HG02763 (cell line): ENCODE measurements at regions not wholly inside any gene's neighbourhood (a gene's known extent, or its start where the extent isn't known, plus 50 kb on each side); places are given as distances from the start of the nearest gene placed in this dataset.
"Not testable (repeated sequence)": the region's sequence is repeated elsewhere in the genome, so short reads cannot be mapped to it uniquely, and the experiment has no call there.

Experiments
- ATAC-seq: cut with Tn5 transposase; IDR thresholded peaks from one replicate; pipeline ENCODE4 v1.9.1; 2021; ENCODE audit warnings: mild to moderate bottlenecking, moderate library complexity; ENCODE audit not compliant: unreplicated experiment

- no peak for ATAC-seq
Measured at GRCh38 chr2:150371044-150371818, 116.2 kb downstream of the RND3 start.

GRCh38 chr2:150370561-150370960 is 116.9 kb downstream of the RND3 start:
- no peak for ATAC-seq

- no peak for ATAC-seq
Measured at GRCh38 chr2:150369862-150370261, 117.6 kb downstream of the RND3 start.

GRCh38 chr2:150358468-150358807 is 129.0 kb downstream of the RND3 start:
- no peak for ATAC-seq

GRCh38 chr2:150357770-150358467 is 129.5 kb downstream of the RND3 start:
- ATAC-seq = peak; percentile 75

GRCh38 chr2:150355440-150355839 is 132.0 kb downstream of the RND3 start:
- no peak for ATAC-seq

GRCh38 chr2:150353376-150353775 is 134.1 kb downstream of the RND3 start:
- no peak for ATAC-seq

- no peak for ATAC-seq
Measured at GRCh38 chr2:150351922-150352321, 135.5 kb downstream of the RND3 start.

GRCh38 chr2:150350500-150350899 is 137.0 kb downstream of the RND3 start:
- no peak for ATAC-seq

- ATAC-seq = no peak
Measured at GRCh38 chr2:150346806-150347205, 140.7 kb downstream of the RND3 start.

GRCh38 chr2:150341982-150342680 is 145.3 kb downstream of the RND3 start:
- ATAC-seq = no peak

GRCh38 chr2:150339951-150340350 is 147.5 kb downstream of the RND3 start:
- no peak for ATAC-seq

GRCh38 chr2:150339282-150339681 is 148.2 kb downstream of the RND3 start:
- no peak for ATAC-seq

- ATAC-seq = no peak
Measured at GRCh38 chr2:150335596-150335995, 151.9 kb downstream of the RND3 start.

GRCh38 chr2:150332383-150332782 is 155.1 kb downstream of the RND3 start:
- no peak for ATAC-seq

- no peak for ATAC-seq
Measured at GRCh38 chr2:150327564-150328489, 159.6 kb downstream of the RND3 start.

- no peak for ATAC-seq
Measured at GRCh38 chr2:150325656-150326314, 161.7 kb downstream of the RND3 start.

GRCh38 chr2:150323071-150323470 is 164.4 kb downstream of the RND3 start:
- not testable (repeated sequence) for ATAC-seq

GRCh38 chr2:150320608-150321007 is 166.9 kb downstream of the RND3 start:
- no peak for ATAC-seq
